Osteocyte (in vitro differentiated cells): ENCODE measurements at regions not wholly inside any gene's neighbourhood (a gene's known extent, or its start where the extent isn't known, plus 50 kb on each side); places are given as distances from the start of the nearest gene placed in this dataset.

Experiments
- DNase-seq: peaks from one replicate; pipeline ENCODE4 v3.0.0; 2021; ENCODE audit warnings: mixed read lengths; ENCODE audit not compliant: unreplicated experiment; ENCODE audit errors: extremely low spot score
- H3K27ac Mint-ChIP-seq: one replicate; pipeline ENCODE4 v1.8.0; 2021; ENCODE audit warnings: mild to moderate bottlenecking, mixed read lengths; ENCODE audit not compliant: unreplicated experiment
- H3K27me3 Mint-ChIP-seq: one replicate; pipeline ENCODE4 v1.8.0; 2021; ENCODE audit warnings: mixed read lengths; ENCODE audit not compliant: unreplicated experiment
- H3K36me3 Mint-ChIP-seq: one replicate; pipeline ENCODE4 v1.8.0; 2021; ENCODE audit warnings: mixed read lengths; ENCODE audit not compliant: unreplicated experiment
- H3K4me1 Mint-ChIP-seq: one replicate; pipeline ENCODE4 v1.8.0; 2021; ENCODE audit warnings: mixed read lengths; ENCODE audit not compliant: unreplicated experiment
- H3K4me3 Mint-ChIP-seq: one replicate; pipeline ENCODE4 v1.8.0; 2021; ENCODE audit warnings: mild to moderate bottlenecking, moderate library complexity, mixed read lengths; ENCODE audit not compliant: unreplicated experiment
- H3K9me3 Mint-ChIP-seq: one replicate; pipeline ENCODE4 v1.8.0; 2021; ENCODE audit warnings: mixed read lengths; ENCODE audit not compliant: unreplicated experiment
- CTCF ChIP-seq: fragments of 200-600 bp; sonication (generic); IDR thresholded peaks from 2 replicates; pipeline ENCODE4 v1.5.0; 2021; ENCODE audit warnings: antibody characterized with exemption, mild to moderate bottlenecking, moderate library complexity

DNA sequence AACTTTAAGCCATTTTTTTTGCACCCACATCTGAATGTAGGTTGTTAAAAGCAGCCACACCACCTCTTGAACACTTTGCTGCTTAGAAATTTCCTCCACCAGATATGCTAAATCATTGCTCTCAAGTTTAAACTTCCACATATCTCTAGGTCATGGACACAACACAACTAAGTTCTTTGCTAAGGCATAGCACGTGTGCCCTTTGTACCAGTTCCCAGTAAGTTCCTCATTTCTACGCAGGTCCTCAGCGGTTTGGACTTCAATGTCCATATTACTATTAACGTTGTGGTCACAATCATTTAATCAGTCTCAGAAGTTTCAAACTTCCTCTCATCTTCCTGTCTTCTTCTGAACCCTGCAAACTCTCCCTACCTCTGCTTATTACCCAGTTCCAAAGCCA, 661.6 kb upstream of the PKN2 start:
- H3K27me3 Mint-ChIP-seq, result no peaks in the 10 kb centered on the region
- no peaks in the 10 kb centered on the region for H3K9me3 Mint-ChIP-seq
- H3K4me1 Mint-ChIP-seq, result no peaks in the 10 kb centered on the region
- no peak for DNase-seq
- no peak overlapping the region for H3K4me3 Mint-ChIP-seq
- H3K36me3 Mint-ChIP-seq, result no peaks in the 10 kb centered on the region
- no peak for TF ChIP-seq CTCF
- H3K27ac Mint-ChIP-seq, result no peak overlapping the region

- no peak for DNase-seq
- no peak for TF ChIP-seq CTCF
- no peak overlapping the region for H3K27ac Mint-ChIP-seq
- H3K4me1 Mint-ChIP-seq, result no peaks in the 10 kb centered on the region
- H3K9me3 Mint-ChIP-seq, result no peaks in the 10 kb centered on the region
- no peaks in the 10 kb centered on the region for H3K36me3 Mint-ChIP-seq
- H3K27me3 Mint-ChIP-seq, result no peaks in the 10 kb centered on the region
- H3K4me3 Mint-ChIP-seq, result no peak overlapping the region
These were observed 654.9 kb upstream of the PKN2 start for GRCh38 chr1:88029142-88029541.

- no peak for TF ChIP-seq CTCF
- no peaks in the 10 kb centered on the region for H3K9me3 Mint-ChIP-seq
- H3K36me3 Mint-ChIP-seq, result no peaks in the 10 kb centered on the region
- no peak overlapping the region for H3K27ac Mint-ChIP-seq
- H3K27me3 Mint-ChIP-seq, result no peaks in the 10 kb centered on the region
- H3K4me1 Mint-ChIP-seq, result no peaks in the 10 kb centered on the region
- DNase-seq, result no peak
- no peak overlapping the region for H3K4me3 Mint-ChIP-seq
These were observed 654.2 kb upstream of the PKN2 start for GRCh38 chr1:88029899-88030298.

GRCh38 chr1:88035578-88035977, 648.5 kb upstream of the PKN2 start:
- H3K4me3 Mint-ChIP-seq, result no peak overlapping the region
- no peaks in the 10 kb centered on the region for H3K36me3 Mint-ChIP-seq
- TF ChIP-seq CTCF, result no peak
- H3K4me1 Mint-ChIP-seq, result no peaks in the 10 kb centered on the region
- H3K27ac Mint-ChIP-seq, result no peak overlapping the region
- no peak for DNase-seq
- H3K9me3 Mint-ChIP-seq, result peaks cover 18% of the 10 kb centered on the region
- H3K27me3 Mint-ChIP-seq, result no peaks in the 10 kb centered on the region

GRCh38 chr1:88036345-88037014, 647.6 kb upstream of the PKN2 start:
- Mint-ChIP-seq H3K27ac (no peak overlapping the region), H3K36me3 (no peaks in the 10 kb centered on the region), H3K9me3 (peaks cover 18% of the 10 kb centered on the region), H3K4me3 (no peak overlapping the region), H3K27me3 (no peaks in the 10 kb centered on the region), H3K4me1 (no peaks in the 10 kb centered on the region)
- DNase-seq, result no peak
- TF ChIP-seq CTCF, result no peak
